ENCODE measurements at regions not wholly inside any gene's neighbourhood (a gene's known extent, or its start where the extent isn't known, plus 50 kb on each side); places are given as distances from the start of the nearest gene placed in this dataset.

- TF ChIP-seq CTCF (conservative IDR thresholded peaks at IDR 0.05; ENCODE audit: low read depth, low read length), result no peak
- TF ChIP-seq POLR2A (IDR thresholded peaks at IDR 0.05; ENCODE audit: low read depth, low read length), result no peak
- no peak for TF ChIP-seq MAZ (IDR thresholded peaks at IDR 0.05; ENCODE audit: borderline replicate concordance, low read depth, low read length)
- TF ChIP-seq SMC3 (IDR thresholded peaks at IDR 0.05; ENCODE audit: low read depth, low read length), result no peak
- no peak for TF ChIP-seq RAD21 (IDR thresholded peaks at IDR 0.05; ENCODE audit: low read length)
- no peak for TF ChIP-seq RFX5 (IDR thresholded peaks at IDR 0.05; ENCODE audit: low read depth, low read length)
Measured at GRCh38 chr7:68103319-68103718, 1106.7 kb downstream of the TYW1 start.

Measured in IMR-90 (cell line).